DMS53 (cell line): ENCODE measurements at regions not wholly inside any gene's neighbourhood (a gene's known extent, or its start where the extent isn't known, plus 50 kb on each side); places are given as distances from the start of the nearest gene placed in this dataset.

Experiments
- DNase-seq: peaks from one replicate; lab custom pipeline; 2025; lab: John Stamatoyannopoulos, UW

GRCh38 chr3:1693145-1693544 lies 405.5 kb upstream of the CNTN4 start:
- DNase-seq, result no peak

- no peak for DNase-seq
These were observed 401.9 kb upstream of the CNTN4 start for GRCh38 chr3:1696669-1697275.

GRCh38 chr3:1699361-1699920 lies 399.2 kb upstream of the CNTN4 start:
- DNase-seq, result no peak

- DNase-seq, result no peak
These were observed 398.0 kb upstream of the CNTN4 start for GRCh38 chr3:1700650-1701049.

GRCh38 chr3:1703169-1703568 lies 395.5 kb upstream of the CNTN4 start:
- DNase-seq, result no peak

GRCh38 chr3:1710663-1711062 lies 388.0 kb upstream of the CNTN4 start:
- DNase-seq, result no peak

- no peak for DNase-seq
These were observed 381.1 kb upstream of the CNTN4 start for GRCh38 chr3:1717524-1717923.

GRCh38 chr3:1723726-1724125 lies 374.9 kb upstream of the CNTN4 start:
- no peak for DNase-seq

GRCh38 chr3:1726741-1727140 lies 371.9 kb upstream of the CNTN4 start:
- no peak for DNase-seq

- no peak for DNase-seq
These were observed 371.4 kb upstream of the CNTN4 start for GRCh38 chr3:1727242-1727641.

GRCh38 chr3:1728510-1728909 lies 370.2 kb upstream of the CNTN4 start:
- DNase-seq, result no peak

GRCh38 chr3:1734494-1735122 lies 364.1 kb upstream of the CNTN4 start:
- DNase-seq, result no peak

GRCh38 chr3:1752205-1752604 lies 346.5 kb upstream of the CNTN4 start:
- DNase-seq, result no peak

- DNase-seq, result no peak
These were observed 332.3 kb upstream of the CNTN4 start for GRCh38 chr3:1766384-1766783.

GRCh38 chr3:1773679-1774078 lies 325.0 kb upstream of the CNTN4 start:
- no peak for DNase-seq

- DNase-seq, result no peak
These were observed 324.1 kb upstream of the CNTN4 start for GRCh38 chr3:1774597-1774996.

- no peak for DNase-seq
These were observed 323.3 kb upstream of the CNTN4 start for GRCh38 chr3:1775321-1775720.

- no peak for DNase-seq
These were observed 314.7 kb upstream of the CNTN4 start for GRCh38 chr3:1783995-1784394.

GRCh38 chr3:1787094-1787493 lies 311.6 kb upstream of the CNTN4 start:
- DNase-seq, result no peak

- DNase-seq, result no peak
These were observed 306.2 kb upstream of the CNTN4 start for GRCh38 chr3:1792466-1792865.

GRCh38 chr3:1798711-1799405 lies 299.8 kb upstream of the CNTN4 start:
- DNase-seq, result peak; percentile 5

GRCh38 chr3:1805331-1805730 lies 293.3 kb upstream of the CNTN4 start:
- no peak for DNase-seq

GRCh38 chr3:1808590-1808989 lies 290.1 kb upstream of the CNTN4 start:
- no peak for DNase-seq
